Spinal cord (tissue), 9 donors: ENCODE measurements at regions not wholly inside any gene's neighbourhood (a gene's known extent, or its start where the extent isn't known, plus 50 kb on each side); places are given as distances from the start of the nearest gene placed in this dataset.

Experiments used
- DNase-seq, 6 donors: peaks; one replicate each; pipeline versions ENCODE4 v3.0.0 to v3.0.0-alpha.2; 2013 to 2015; ENCODE audit warnings: low spot score in 6 of 6, low read depth in 4 of 6
- H3K27ac ChIP-seq: one replicate; pipeline ENCODE4 v1.5.1; 2013; ENCODE audit warnings: low read depth, low read length, control low read depth
- H3K27me3 ChIP-seq: one replicate; pipeline ENCODE4 v1.6.1; 2013; ENCODE audit warnings: low read length; ENCODE audit not compliant: control insufficient read depth, insufficient read depth
- H3K36me3 ChIP-seq: one replicate; pipeline ENCODE4 v1.6.1; 2013; ENCODE audit warnings: low read length; ENCODE audit not compliant: control insufficient read depth, insufficient read depth
- H3K4me1 ChIP-seq: one replicate; pipeline ENCODE4 v1.6.1; 2013; ENCODE audit warnings: low read length; ENCODE audit not compliant: control insufficient read depth, insufficient read depth
- H3K4me3 ChIP-seq: one replicate; pipeline ENCODE4 v1.5.1; 2013; ENCODE audit warnings: low read depth, low read length, control low read depth
- H3K9me3 ChIP-seq: one replicate; pipeline ENCODE4 v1.6.1; 2013; ENCODE audit warnings: low read length; ENCODE audit not compliant: control insufficient read depth, insufficient read depth
- WGBS: methylation state at CpG from one replicate; pipeline ENCODE4 v1.1.5; 2013; ENCODE audit warnings: missing lambda C conversion rate; ENCODE audit not compliant: insufficient coverage; 5-methylcytosine and 5-hydroxymethylcytosine counted together
- donor health status: healthy.

DNA sequence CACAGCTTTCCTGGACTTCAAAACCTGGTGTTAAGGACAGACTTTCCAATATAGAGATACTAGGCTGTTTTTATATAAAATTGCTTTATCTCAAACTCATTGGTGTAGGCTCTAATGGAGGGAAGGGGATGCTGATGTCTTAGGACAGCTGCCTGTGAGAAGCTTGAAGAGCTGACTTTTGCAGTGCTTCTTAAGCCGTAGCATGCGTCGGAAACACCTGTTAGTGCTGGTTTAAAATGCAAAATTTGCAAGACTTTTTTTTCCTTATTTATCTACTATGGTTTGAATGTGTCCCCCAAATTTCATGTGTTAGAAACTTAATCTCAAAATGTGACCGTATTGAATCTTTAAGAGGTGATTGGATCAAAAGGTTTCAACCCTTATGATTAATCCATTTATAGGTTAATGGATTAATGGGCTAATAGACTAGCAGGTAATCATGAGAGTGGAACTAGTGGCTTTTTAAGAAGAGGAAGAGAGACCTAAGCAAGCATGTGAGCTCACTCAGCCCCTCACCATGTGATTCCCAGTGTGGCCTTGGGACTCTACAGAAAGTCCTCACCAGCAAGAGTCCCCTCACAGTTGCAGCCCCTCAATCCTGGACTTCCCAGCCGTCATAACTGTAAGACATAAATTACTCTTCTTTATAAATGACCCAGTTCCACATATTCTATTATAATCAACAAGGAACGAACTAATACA is 60.9 kb upstream of the FUT8 start:
- Histone ChIP-seq H3K4me3 (no peak overlapping the region), H3K9me3 (no peaks in the 10 kb centered on the region), H3K27me3 (no peaks in the 10 kb centered on the region), H3K4me1 (peaks cover 7% of the 10 kb centered on the region), H3K36me3 (no peaks in the 10 kb centered on the region), H3K27ac (no peak overlapping the region)
- DNase-seq: no peak
- no CpG with 5 or more reads among the region's 6 CpGs for WGBS

DNA sequence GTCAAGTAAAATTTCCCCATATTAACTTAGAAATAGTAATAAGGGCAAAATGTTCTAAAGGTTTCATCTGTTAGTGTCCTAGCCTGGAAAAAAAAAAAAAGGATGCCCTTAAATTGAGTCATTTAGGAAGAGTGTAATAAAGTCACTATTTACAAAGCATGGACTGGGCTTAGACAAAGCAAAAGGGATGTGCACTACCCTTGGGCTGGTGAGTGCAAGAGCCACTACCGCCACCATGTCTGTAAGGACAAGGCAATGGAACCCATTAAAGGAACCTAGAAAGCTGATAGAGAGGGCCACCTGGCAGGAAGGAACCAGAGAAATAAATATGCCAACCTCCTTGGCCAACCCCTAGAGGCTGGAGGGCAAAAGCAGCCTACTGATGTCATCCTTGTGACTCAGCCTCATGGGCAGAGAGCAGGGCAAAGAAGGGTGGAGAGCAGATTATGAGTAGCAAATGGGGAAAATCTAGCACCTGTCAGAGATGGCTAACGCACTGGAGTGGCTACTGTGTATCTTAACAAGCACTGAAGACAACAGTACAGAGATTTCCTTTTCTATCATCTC is 59.5 kb upstream of the FUT8 start:
- Histone ChIP-seq H3K4me3 (no peak overlapping the region), H3K27ac (no peak overlapping the region), H3K27me3 (no peaks in the 10 kb centered on the region), H3K4me1 (peaks cover 7% of the 10 kb centered on the region), H3K36me3 (no peaks in the 10 kb centered on the region), H3K9me3 (no peaks in the 10 kb centered on the region)
- no peak for DNase-seq
- 83% methylated on average over 1 of the region's 2 CpGs for WGBS

DNA sequence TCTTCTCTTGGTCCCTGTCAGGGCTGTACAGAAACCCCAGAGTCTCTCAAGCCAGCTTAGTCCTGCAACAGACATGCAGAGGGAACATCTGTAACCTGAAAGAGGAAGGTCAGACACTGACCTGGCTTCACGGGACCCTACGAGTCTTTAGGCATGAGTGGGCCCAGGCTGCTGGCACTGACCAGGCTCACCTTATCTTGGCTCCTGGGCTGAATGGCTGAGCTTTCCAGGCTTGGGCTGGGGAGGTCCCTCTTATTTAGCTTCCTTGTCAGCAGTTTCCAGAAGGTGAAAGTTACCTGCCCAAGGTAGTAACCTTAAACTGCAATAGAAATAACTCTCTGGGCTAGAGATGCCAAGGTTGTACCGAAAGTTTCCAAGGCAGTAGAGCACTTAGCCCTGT is 58.4 kb upstream of the FUT8 start:
- H3K36me3 ChIP-seq: no peaks in the 10 kb centered on the region
- DNase-seq: no peak
- H3K27ac ChIP-seq: no peak overlapping the region
- 92% methylated on average over 3 of the region's 3 CpGs for WGBS
- no peaks in the 10 kb centered on the region for H3K27me3 ChIP-seq
- no peaks in the 10 kb centered on the region for H3K9me3 ChIP-seq
- H3K4me3 ChIP-seq: no peak overlapping the region
- H3K4me1 ChIP-seq: peaks cover 7% of the 10 kb centered on the region

DNA sequence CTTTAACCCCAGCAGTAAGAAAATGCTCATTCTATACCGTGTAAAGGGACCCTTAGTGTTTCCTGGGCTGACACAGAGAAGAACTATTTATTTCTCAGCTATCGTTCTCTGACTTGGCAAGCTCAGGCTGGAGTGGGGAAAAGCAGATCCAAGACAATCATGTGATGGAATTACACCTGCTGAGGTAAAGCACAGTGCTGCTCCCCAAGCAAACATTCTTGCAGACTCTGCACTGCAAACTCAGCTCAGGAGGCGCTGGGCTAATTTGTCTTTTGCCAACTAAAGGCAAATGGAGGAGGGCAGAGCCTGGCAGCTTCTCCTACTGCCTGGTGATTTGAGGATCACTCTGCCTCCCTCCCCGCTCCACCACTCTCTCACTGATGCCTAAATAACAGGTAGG is 57.8 kb upstream of the FUT8 start:
- H3K4me1 ChIP-seq: peaks cover 7% of the 10 kb centered on the region
- no peaks in the 10 kb centered on the region for H3K27me3 ChIP-seq
- no peaks in the 10 kb centered on the region for H3K36me3 ChIP-seq
- whole genome bisulfite sequencing: 35% methylated on average over 4 of the region's 4 CpGs
- DNase-seq: peak in 3 of 6 donors; percentile 28 to 90 (median 39)
- no peaks in the 10 kb centered on the region for H3K9me3 ChIP-seq
- H3K4me3 ChIP-seq: no peak overlapping the region
- no peak overlapping the region for H3K27ac ChIP-seq

DNA sequence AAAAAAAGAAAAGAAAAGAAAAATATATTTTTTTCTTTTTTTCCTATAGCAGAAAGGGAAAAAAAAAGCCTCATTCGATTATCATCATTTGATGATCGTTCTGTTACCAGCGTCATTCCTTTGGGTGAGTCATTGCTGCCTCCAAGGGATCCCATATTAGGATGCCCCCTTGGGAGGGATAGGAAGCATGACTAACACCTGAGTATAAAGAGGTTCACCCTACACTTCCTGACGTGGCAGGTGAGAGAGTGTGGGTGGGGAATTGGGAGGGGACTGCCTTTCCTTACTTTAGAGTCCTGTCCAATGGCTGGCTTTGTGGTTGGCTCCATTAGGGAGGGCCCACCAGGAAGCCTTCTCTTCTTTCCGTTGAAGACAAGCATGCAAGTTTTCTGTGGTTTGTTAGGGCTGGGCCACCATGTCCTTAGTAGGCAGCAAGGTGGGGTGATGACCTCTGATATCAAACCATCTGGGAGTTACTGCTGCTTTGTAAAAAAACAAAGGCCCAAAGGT is 56.1 kb upstream of the FUT8 start:
- WGBS: 75% methylated on average over 1 of the region's 5 CpGs

DNA sequence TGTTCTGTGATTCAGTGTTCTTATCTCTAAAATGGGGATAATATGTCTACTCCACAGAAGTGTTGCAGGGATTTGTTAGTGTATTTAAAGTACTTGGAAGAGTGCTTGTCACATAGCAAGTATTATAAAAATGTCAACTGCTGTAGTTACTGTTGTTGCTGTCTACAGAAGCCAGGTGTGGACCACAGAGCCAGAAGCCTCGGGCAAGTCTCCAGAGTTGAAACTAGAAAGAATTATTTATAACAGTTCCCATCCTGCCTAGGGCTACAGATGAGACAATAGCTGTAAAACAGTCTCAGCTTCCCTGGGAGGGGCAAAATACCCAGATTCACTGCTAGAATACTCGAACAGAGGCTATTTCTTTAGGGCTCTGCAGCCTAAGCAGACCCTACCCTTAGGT is 55.4 kb upstream of the FUT8 start:
- no peaks in the 10 kb centered on the region for H3K27me3 ChIP-seq
- peaks cover 7% of the 10 kb centered on the region for H3K4me1 ChIP-seq
- H3K9me3 ChIP-seq: no peaks in the 10 kb centered on the region
- H3K36me3 ChIP-seq: no peaks in the 10 kb centered on the region
- WGBS: 86% methylated on average over 1 of the region's 2 CpGs
- H3K27ac ChIP-seq: no peak overlapping the region
- H3K4me3 ChIP-seq: no peak overlapping the region
- no peak for DNase-seq

More for the DNA sequence above, 56.1 kb upstream of the FUT8 start:
- Histone ChIP-seq H3K27ac (no peak overlapping the region), H3K4me3 (no peak overlapping the region), H3K9me3 (no peaks in the 10 kb centered on the region), H3K36me3 (no peaks in the 10 kb centered on the region), H3K27me3 (no peaks in the 10 kb centered on the region), H3K4me1 (peaks cover 7% of the 10 kb centered on the region)
- DNase-seq: no peak

DNA sequence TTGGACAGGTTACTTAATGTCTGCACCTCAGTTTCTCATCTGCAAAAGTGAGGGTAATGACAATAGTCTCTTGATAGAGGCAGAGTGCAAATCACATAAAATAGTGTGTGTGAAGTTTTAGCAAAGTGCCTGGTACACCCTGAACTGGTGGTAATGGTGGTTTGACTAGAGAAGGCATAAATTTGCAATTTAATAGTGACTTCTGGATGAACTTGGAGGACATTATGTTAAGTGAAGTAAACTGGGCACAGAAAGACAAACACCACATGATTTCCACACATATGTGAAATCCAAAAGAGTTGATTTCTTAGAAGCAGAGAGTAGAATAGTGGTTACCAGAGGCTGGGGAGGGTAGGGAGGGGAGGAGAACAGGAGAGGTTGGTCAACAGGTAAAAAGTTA is 54.8 kb upstream of the FUT8 start:
- Histone ChIP-seq H3K9me3 (no peaks in the 10 kb centered on the region), H3K27ac (no peak overlapping the region), H3K36me3 (no peaks in the 10 kb centered on the region), H3K4me3 (no peak overlapping the region), H3K27me3 (no peaks in the 10 kb centered on the region), H3K4me1 (peaks cover 7% of the 10 kb centered on the region)
- DNase-seq: no peak

DNA sequence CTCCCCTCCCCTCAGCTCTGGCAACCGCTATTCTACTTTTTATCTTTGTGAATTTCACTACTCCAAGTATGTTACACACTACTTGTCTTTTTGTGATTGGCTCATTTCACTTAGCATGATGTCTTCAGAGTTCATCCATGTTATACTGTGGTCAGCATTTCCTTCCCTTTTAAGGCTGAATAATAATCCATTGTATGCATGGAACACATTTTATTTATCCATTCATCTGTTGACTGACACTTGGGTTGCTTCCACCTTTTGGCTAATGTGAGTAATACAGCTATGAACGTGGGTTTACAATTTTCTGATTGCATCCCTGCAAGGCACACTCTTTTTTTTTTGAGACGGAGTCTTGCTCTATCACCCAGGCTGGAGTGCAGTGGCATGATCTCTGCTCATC is 53.0 kb upstream of the FUT8 start:
- no peaks in the 10 kb centered on the region for H3K36me3 ChIP-seq
- H3K4me3 ChIP-seq: no peak overlapping the region
- 71% methylated on average over 3 of the region's 3 CpGs for WGBS
- no peaks in the 10 kb centered on the region for H3K27me3 ChIP-seq
- peaks cover 1% of the 10 kb centered on the region for H3K4me1 ChIP-seq
- DNase-seq: no peak
- no peaks in the 10 kb centered on the region for H3K9me3 ChIP-seq
- no peak overlapping the region for H3K27ac ChIP-seq

DNA sequence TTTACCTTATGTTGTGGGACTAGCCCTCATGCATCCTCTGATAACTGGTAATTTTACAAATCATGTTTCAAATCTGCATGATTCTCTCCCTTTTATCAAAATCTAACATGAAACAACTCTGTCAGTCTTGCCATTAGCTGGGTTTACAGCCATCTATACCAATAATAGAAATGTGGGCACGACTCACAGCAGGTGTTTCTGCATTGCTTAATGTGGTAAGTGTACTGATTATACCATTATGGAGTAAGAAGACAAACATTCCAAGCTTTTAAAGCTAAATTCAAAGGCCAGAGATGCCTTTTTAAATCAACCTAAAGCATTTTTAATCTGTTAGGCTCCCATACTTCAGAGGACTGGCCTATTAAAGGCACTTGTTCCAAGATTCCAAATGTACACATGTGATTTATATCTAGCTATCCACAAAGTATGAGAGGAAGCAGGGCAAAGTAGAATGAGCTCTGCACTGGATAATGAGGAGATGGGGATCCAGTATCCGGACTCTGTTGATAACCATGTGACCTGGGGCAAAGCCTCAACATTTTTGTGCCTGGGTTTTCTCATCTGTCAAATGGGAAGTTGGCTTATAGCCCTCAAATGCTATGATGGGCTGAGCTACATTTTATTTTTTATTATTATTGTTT is 52.3 kb upstream of the FUT8 start:
- H3K27me3 ChIP-seq: no peaks in the 10 kb centered on the region
- no peaks in the 10 kb centered on the region for H3K36me3 ChIP-seq
- H3K4me1 ChIP-seq: no peaks in the 10 kb centered on the region
- 100% methylated on average over 1 of the region's 2 CpGs for WGBS
- no peak overlapping the region for H3K27ac ChIP-seq
- H3K4me3 ChIP-seq: no peak overlapping the region
- no peaks in the 10 kb centered on the region for H3K9me3 ChIP-seq
- no peak for DNase-seq

DNA sequence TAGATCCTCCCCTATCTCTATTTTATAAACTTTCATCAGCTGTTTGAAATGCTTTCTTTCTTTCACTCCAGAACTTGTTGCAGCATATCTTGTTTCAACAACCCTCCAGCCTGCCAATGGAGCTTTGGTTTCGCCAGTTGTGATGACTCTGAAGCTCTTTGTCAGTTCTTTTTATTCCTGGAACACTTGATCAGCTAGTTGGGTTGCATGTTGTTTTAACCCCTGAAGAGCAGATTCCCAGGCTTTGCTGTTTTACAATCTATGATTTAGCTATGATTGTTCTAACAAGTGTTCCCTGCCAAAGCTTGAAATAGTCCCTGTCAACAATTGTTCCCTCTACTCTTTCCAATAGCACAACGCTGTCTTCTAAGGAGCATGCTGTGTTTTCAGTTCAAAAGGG is 50.6 kb upstream of the FUT8 start:
- DNase-seq: peak in 2 of 6 donors; percentile 6 to 47
- no peaks in the 10 kb centered on the region for H3K9me3 ChIP-seq
- WGBS: no CpG with 5 or more reads among the region's 2 CpGs
- no peaks in the 10 kb centered on the region for H3K27me3 ChIP-seq
- no peaks in the 10 kb centered on the region for H3K4me1 ChIP-seq
- no peak overlapping the region for H3K4me3 ChIP-seq
- no peak overlapping the region for H3K27ac ChIP-seq
- no peaks in the 10 kb centered on the region for H3K36me3 ChIP-seq
